ENCODE measurements at regions not wholly inside any gene's neighbourhood (a gene's known extent, or its start where the extent isn't known, plus 50 kb on each side); places are given as distances from the start of the nearest gene placed in this dataset.

DNA sequence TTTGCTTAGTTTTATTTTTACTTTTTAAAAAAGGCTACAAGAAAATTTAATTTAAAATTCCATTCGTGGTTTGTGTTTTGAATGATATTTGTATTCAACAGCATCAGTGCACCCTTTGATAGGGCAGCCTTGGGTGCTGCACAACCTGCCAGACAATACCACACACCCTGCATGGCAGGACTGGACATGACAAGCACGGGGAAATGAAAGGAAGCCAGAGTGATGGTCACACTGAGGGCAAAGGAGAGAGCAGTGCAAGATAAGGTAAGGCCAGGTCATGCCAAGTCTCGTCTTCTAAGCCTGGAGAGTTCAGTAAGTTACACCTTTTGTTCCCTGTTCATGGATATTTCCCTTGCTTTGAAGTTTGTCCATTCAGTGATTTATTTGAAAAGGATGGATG, 103.0 kb downstream of the ALDH8A1 start:
- Histone ChIP-seq H3K36me3 (no peaks in the 10 kb centered on the region), H4K20me1 (no peaks in the 10 kb centered on the region), H3K4me2 (no peak overlapping the region), H3K27me3 (no peaks in the 10 kb centered on the region), H3K4me1 (no peaks in the 10 kb centered on the region), H3K27ac (no peak overlapping the region), H3K4me3 (no peak overlapping the region), H3K9ac (no peak overlapping the region), H3K9me3 (replicated peaks in 1 of 11) (no peaks in the 10 kb centered on the region)
- TF ChIP-seq Cebpa-rat (IDR thresholded peaks at IDR 0.05) = no peak

DNA sequence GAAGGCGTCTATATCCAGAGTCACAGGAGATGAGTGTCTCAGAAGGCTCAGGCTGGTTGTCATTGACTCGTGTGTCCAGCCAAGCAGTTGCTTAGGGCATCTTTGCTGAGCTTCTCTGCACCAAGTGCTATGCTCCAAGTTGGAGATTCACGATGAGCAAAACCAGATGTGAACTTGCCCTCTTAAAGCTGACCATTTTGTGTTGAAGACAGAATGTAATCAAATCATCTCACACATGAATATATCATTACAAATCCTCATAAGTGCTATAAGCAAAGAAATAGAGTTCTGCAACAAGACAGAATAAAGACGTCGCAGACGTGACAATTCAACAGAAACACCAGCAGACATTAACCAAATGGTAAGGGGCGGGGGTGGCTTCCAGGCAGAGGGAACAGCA, 103.9 kb downstream of the ALDH8A1 start:
- no peaks in the 10 kb centered on the region for H4K20me1 ChIP-seq
- H3K9me3 ChIP-seq (replicated peaks in 1 of 11) = no peaks in the 10 kb centered on the region
- H3K36me3 ChIP-seq = no peaks in the 10 kb centered on the region
- H3K4me2 ChIP-seq = no peak overlapping the region
- H3K27me3 ChIP-seq = no peaks in the 10 kb centered on the region
- no peaks in the 10 kb centered on the region for H3K4me1 ChIP-seq
- no peak overlapping the region for H3K4me3 ChIP-seq
- H3K27ac ChIP-seq = no peak overlapping the region
- no peak for TF ChIP-seq Cebpa-rat (IDR thresholded peaks at IDR 0.05)
- H3K9ac ChIP-seq = no peak overlapping the region

DNA sequence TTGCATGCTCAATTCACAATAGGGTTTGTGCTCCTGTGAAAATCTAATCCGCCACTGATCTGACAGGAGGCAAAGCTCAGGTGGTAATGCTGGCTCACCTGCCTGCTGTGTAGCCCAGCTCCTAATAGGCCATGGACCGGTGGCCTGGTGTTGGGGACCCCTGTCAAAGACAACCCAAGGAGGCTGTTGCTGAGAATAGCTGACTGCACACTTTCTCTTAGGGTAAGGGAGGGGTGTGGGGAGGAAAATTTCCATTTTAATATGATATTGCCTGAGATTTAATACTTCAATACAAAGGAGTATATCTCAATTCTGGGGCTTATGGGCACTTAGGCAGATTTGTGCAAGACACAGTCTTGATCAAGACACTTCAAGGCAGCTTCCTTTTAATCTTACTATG, 105.8 kb downstream of the ALDH8A1 start:
- Histone ChIP-seq H3K27ac (no peak overlapping the region), H3K9ac (no peak overlapping the region), H4K20me1 (no peaks in the 10 kb centered on the region), H3K4me2 (no peak overlapping the region), H3K36me3 (no peaks in the 10 kb centered on the region), H3K4me1 (no peaks in the 10 kb centered on the region), H3K4me3 (no peak overlapping the region), H3K27me3 (no peaks in the 10 kb centered on the region), H3K9me3 (replicated peaks in 1 of 11) (peaks cover 0 to 2% (median 0%) of the 10 kb centered on the region in 11 experiments; a peak in 1 of 22 replicates)
- no peak for TF ChIP-seq Cebpa-rat (IDR thresholded peaks at IDR 0.05)

DNA sequence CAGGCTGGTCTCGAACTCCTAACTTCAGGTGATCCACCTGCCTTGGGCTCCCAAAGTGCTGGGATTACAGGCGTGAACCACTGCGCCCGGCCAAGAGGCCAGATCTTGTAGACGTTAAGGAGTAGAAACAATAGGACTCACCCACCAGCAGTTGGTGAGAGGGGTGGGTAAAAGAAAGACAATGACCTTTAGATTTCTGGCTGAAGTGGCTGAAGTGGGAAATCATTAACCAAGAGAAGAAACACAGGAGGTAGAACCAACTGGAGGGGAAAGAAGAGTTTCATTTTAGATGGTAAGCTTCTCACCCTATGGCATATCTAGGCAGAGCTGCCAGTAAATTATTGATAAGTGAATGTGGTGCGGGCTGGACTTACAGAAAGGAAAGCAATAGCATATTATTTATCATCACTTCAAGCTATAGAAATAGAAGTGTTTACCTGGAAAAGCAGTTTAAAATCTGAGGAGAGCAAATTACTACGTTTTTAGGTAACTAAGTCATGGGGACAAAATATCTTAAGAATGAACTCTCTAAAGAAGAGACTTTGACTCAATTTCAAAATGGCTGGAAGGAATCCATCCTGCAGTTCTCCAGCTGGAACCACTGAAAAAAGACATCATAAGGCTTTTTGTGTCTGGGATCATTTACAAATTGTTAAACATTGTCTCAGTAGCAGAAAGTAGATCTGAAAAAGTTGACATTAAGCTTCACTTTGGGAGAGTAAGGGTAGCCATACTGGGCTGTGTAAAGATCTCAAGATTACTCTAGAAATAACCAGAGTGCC, 109.6 kb downstream of the ALDH8A1 start:
- TF ChIP-seq Cebpa-rat (IDR thresholded peaks at IDR 0.05) = no peak
- Histone ChIP-seq H3K9me3 (replicated peaks in 1 of 11) (peaks cover 0 to 5% (median 0%) of the 10 kb centered on the region in 11 experiments; a peak in 1 of 22 replicates), H3K4me3 (no peak overlapping the region), H3K9ac (no peak overlapping the region), H3K4me1 (no peaks in the 10 kb centered on the region), H3K27ac (no peak overlapping the region), H4K20me1 (no peaks in the 10 kb centered on the region), H3K27me3 (no peaks in the 10 kb centered on the region), H3K4me2 (no peak overlapping the region), H3K36me3 (no peaks in the 10 kb centered on the region)

DNA sequence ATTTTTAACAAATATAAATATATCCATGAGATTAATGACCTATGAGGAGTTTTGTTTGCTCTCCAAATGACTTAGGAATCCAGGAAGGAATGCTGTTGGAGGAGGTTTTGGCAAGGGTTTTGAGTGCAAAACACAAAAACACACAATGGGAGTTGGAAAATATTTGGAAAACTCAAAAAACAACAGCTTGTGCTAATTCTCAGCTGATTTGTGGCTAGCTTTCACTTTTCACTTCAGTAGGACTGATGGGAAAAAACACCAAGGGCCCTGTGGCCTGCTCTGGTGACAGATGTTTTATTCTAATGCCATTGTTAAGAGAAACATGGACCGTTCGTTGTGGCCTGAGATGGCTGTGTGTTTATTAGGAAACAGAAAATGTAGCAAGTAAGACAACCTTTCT, 113.9 kb downstream of the ALDH8A1 start:
- Histone ChIP-seq H3K27me3 (no peaks in the 10 kb centered on the region), H3K27ac (no peak overlapping the region), H3K9me3 (replicated peaks in 1 of 11) (peaks cover 0 to 5% (median 0%) of the 10 kb centered on the region in 11 experiments; a peak in 1 of 22 replicates), H3K4me2 (no peak overlapping the region), H3K4me3 (no peak overlapping the region), H4K20me1 (no peaks in the 10 kb centered on the region), H3K9ac (no peak overlapping the region), H3K4me1 (no peaks in the 10 kb centered on the region), H3K36me3 (no peaks in the 10 kb centered on the region)
- TF ChIP-seq Cebpa-rat (IDR thresholded peaks at IDR 0.05) = no peak

DNA sequence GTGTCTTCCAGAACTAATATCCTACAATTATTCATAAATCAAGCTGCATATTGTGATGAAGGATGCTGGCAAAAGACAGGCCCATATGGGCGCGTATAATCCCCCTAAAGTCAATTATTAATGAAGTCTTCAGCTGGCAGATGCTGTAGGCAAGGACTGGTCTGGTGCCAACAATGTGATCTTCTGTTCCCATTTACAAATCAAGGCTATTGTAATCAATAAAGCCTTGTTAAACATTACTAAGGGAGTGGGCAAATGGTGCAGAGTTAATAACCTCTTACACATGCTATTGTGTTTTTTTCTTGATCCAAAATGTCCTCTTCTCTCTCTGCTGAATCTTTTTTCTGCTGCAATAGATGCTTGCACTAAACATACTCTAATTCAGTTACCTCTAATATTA, 119.0 kb downstream of the ALDH8A1 start:
- H3K36me3 ChIP-seq = no peaks in the 10 kb centered on the region
- no peak overlapping the region for H3K4me3 ChIP-seq
- no peaks in the 10 kb centered on the region; a peak in 1 of 22 replicates for H3K27me3 ChIP-seq
- H3K9ac ChIP-seq = no peak overlapping the region
- no peak for TF ChIP-seq Cebpa-rat (IDR thresholded peaks at IDR 0.05)
- no peaks in the 10 kb centered on the region for H4K20me1 ChIP-seq
- H3K27ac ChIP-seq = no peak overlapping the region
- no peak overlapping the region for H3K4me2 ChIP-seq
- peaks cover 0 to 8% (median 0%) of the 10 kb centered on the region in 10 experiments; a peak in 1 of 20 replicates for H3K4me1 ChIP-seq
- peaks cover 15 to 39% (median 23%) of the 10 kb centered on the region in 11 experiments for H3K9me3 ChIP-seq (replicated peaks in 1 of 11)

DNA sequence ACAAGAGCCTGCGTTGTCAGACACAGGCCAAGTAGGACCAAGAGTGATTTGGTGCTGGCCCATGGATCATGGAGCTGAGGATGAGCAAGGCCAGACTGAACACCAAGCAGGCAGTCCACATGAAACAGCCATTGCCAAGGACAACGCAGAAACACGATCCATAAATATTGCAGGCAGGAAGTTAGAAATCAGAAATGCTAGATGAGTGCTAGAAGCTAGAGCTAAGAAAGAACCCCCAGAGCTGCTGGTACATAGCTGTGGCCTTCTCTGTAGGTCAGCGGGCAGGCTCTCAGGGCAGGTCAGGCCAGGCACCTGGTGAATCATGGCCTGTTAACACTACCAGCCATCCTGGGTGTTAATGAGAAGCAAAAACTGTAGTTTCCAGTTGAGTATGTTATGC, 119.7 kb downstream of the ALDH8A1 start:
- TF ChIP-seq Cebpa-rat (IDR thresholded peaks at IDR 0.05) = no peak
- no peak overlapping the region for H3K4me2 ChIP-seq
- no peak overlapping the region for H3K27ac ChIP-seq
- H3K27me3 ChIP-seq = no peaks in the 10 kb centered on the region; a peak in 1 of 22 replicates
- H4K20me1 ChIP-seq = no peaks in the 10 kb centered on the region
- no peak overlapping the region for H3K4me3 ChIP-seq
- H3K9me3 ChIP-seq (replicated peaks in 1 of 11) = peaks cover 22 to 46% (median 30%) of the 10 kb centered on the region in 11 experiments
- H3K36me3 ChIP-seq = no peaks in the 10 kb centered on the region
- H3K9ac ChIP-seq = no peak overlapping the region
- peaks cover 0 to 8% (median 0%) of the 10 kb centered on the region in 10 experiments; a peak in 1 of 20 replicates for H3K4me1 ChIP-seq

DNA sequence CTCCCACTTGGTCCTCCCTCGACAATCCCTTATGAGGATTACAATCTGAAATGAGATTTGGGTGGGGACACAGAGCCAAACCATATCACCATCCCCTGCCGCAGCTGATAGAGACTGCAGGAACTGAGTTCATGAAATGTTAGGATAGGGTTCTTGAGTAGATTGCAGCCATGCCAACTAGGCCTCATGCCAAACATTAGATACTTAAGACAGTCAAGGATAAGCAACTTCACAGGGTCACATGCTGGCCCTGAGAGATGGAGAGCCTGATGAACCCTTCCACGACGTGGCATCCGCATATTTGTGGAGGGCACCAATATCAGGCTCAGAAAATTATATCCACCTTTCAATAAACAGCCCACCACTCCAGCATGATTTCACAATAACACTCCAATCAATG, 121.3 kb downstream of the ALDH8A1 start:
- Histone ChIP-seq H3K4me2 (no peak overlapping the region), H3K9ac (no peak overlapping the region), H3K27me3 (no peaks in the 10 kb centered on the region; a peak in 1 of 22 replicates), H4K20me1 (no peaks in the 10 kb centered on the region), H3K36me3 (no peaks in the 10 kb centered on the region), H3K27ac (no peak overlapping the region), H3K4me3 (no peak overlapping the region), H3K4me1 (peaks cover 0 to 14% (median 0%) of the 10 kb centered on the region in 10 experiments; a peak in 5 of 20 replicates), H3K9me3 (replicated peaks in 1 of 11) (peaks cover 29 to 53% (median 36%) of the 10 kb centered on the region in 11 experiments)
- peak in 1 of 11 experiments; percentile 41; a peak in 1 of 22 replicates for TF ChIP-seq Cebpa-rat (IDR thresholded peaks at IDR 0.05)

DNA sequence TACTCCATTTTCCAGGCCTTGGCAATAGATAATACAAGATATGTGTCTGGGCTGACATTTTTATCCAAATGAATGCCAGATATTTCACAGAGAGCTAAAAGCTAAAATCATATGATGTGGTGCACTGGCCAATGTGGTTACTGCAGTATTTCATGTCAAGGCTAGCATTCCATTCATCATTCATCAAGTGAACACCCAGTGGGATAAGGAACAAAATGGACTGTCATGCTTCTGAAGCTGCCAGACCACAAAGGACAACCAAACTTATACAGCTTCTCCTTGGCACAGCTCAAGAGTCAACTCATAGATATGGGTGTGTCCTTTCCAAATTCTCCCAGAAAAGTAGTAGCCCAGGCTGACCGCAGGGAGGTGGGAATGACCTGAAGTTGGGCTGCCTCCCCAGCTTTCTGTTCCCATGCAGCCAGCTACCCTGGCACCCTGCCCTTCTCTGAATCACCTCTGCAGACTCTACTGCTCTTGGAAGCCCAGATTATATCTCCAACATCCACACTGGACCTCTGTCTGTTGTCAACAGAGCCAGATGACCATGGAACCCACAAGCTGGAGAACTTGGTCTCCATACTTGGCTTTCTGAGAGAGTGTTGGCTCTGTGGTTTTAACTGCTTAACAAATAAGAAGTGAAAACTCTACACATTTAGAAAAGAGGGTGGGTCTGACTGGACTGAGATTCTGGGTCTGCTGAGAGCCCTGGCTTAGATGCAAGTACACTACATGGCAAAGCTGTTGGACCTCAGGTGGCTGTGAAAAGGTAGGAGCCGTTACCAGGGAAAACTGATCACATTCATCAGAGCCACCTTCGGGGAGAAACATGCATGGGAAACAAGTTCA, 122.8 kb downstream of the ALDH8A1 start:
- Histone ChIP-seq H3K27ac (no peak overlapping the region), H3K27me3 (no peaks in the 10 kb centered on the region; a peak in 1 of 22 replicates), H3K4me1 (peaks cover 0 to 30% (median 0%) of the 10 kb centered on the region in 10 experiments; a peak in 5 of 20 replicates), H4K20me1 (no peaks in the 10 kb centered on the region), H3K36me3 (no peaks in the 10 kb centered on the region), H3K4me2 (no peak overlapping the region; a peak in 1 of 22 replicates), H3K9me3 (replicated peaks in 1 of 11) (peaks cover 29 to 53% (median 36%) of the 10 kb centered on the region in 11 experiments), H3K9ac (no peak overlapping the region), H3K4me3 (no peak overlapping the region)
- TF ChIP-seq Cebpa-rat (IDR thresholded peaks at IDR 0.05) = no peak
